ENCODE measurements at regions not wholly inside any gene's neighbourhood (a gene's known extent, or its start where the extent isn't known, plus 50 kb on each side); places are given as distances from the start of the nearest gene placed in this dataset.

- TF ChIP-seq HINFP (tag; conservative IDR thresholded peaks at IDR 0.05; ENCODE audit: low read depth), result no peak
- no peak for TF ChIP-seq IFI16 (CRISPR knock-in tag; IDR thresholded peaks at IDR 0.05)
- no peak for TF ChIP-seq RFX1 (IDR thresholded peaks at IDR 0.05)
- TF ChIP-seq TEAD1 (CRISPR knock-in tag; IDR thresholded peaks at IDR 0.05), result no peak
- no peak for TF ChIP-seq CREB1 (IDR thresholded peaks at IDR 0.05)
- TF ChIP-seq CREB1 (CRISPR knock-in tag; IDR thresholded peaks at IDR 0.05), result no peak
- TF ChIP-seq NELFE (IDR thresholded peaks at IDR 0.05; ENCODE audit: insufficient read depth, insufficient read length), result no peak
- no peak for TF ChIP-seq CBFA2T2 (conservative IDR thresholded peaks at IDR 0.05)
These were observed 147.5 kb upstream of the GPR12 start (continued) for GRCh38 chr13:26908126-26908525.

- DNase-seq (ENCODE audit: extremely low read depth in 1 of 4, low spot score in 3 of 4), result no peak
- Histone ChIP-seq H3K36me3 (ENCODE audit: control insufficient read depth, insufficient read depth, low read length) (no peaks in the 10 kb centered on the region), H3K4me3 (no peak overlapping the region), H3K79me2 (ENCODE audit: control insufficient read depth, insufficient read depth, low read length) (no peaks in the 10 kb centered on the region), H2AFZ (ENCODE audit: low read depth, low read length) (no peak overlapping the region), H3K9me3 (replicated peaks; ENCODE audit: control insufficient read depth, insufficient read depth, low read depth, low read length) (no peaks in the 10 kb centered on the region), H3K27me3 (ENCODE audit: control insufficient read depth in 2 of 2, insufficient read depth in 2 of 2, low read length in 2 of 2) (peaks cover 7 to 43% of the 10 kb centered on the region in 2 experiments; a peak in 4 of 5 replicates), H3K9me1 (ENCODE audit: control insufficient read depth, insufficient read depth, low read length) (no peaks in the 10 kb centered on the region), H4K20me1 (replicated peaks; ENCODE audit: control insufficient read depth, insufficient read depth, low read length) (no peaks in the 10 kb centered on the region), H3K27ac (ENCODE audit: extremely low read depth, low read depth, low read length) (no peak overlapping the region), H3K4me2 (ENCODE audit: insufficient read depth, low read length) (no peak overlapping the region), H3K9ac (ENCODE audit: insufficient read depth in 1 of 2, low read depth in 2 of 2, low read length in 2 of 2) (no peak overlapping the region), H3K4me1 (replicated peaks in 1 of 2; ENCODE audit: control insufficient read depth in 2 of 2, insufficient read depth in 2 of 2, low read length in 2 of 2) (no peaks in the 10 kb centered on the region)
- CTCF ChIA-PET (ENCODE audit: low intra/inter-chr PET ratio), result no interaction called here
- no peak for FAIRE-seq
- POLR2A ChIA-PET, result no interaction called here
- no TSS peak for BruUV-seq (replicated peaks)
- no peak for ATAC-seq
- WGBS (ENCODE audit: insufficient coverage, low coverage, missing lambda C conversion rate), result 0% methylated on average over 4 of the region's 5 CpGs
- intact Hi-C loops (cut with micrococcal nuclease), result no loop called here
- in situ Hi-C loops (cut with MboI), result no loop called here
- TF ChIP-seq ARNT (IDR thresholded peaks at IDR 0.05), result no peak
- TF ChIP-seq PHF20 (IDR thresholded peaks at IDR 0.05; ENCODE audit: partially characterized antibody), result no peak
- no peak for TF ChIP-seq IRF2 (CRISPR knock-in tag; IDR thresholded peaks at IDR 0.05)
- TF ChIP-seq ZNF512 (tag; IDR thresholded peaks at IDR 0.05), result no peak
- no peak for TF ChIP-seq ZNF695 (CRISPR knock-in tag; IDR thresholded peaks at IDR 0.05)
- TF ChIP-seq ETV5 (CRISPR knock-in tag; IDR thresholded peaks at IDR 0.05; ENCODE audit: low read depth), result no peak
- no peak for TF ChIP-seq E2F6 (IDR thresholded peaks at IDR 0.05; ENCODE audit: borderline replicate concordance in 1 of 2, extremely low read depth in 1 of 2, insufficient read depth in 1 of 2, insufficient read length in 1 of 2, low read depth in 1 of 2, low read length in 1 of 2, poor library complexity in 1 of 2, severe bottlenecking in 1 of 2)
- TF ChIP-seq HLTF (IDR thresholded peaks at IDR 0.05), result no peak
- TF ChIP-seq ZNF277 (CRISPR knock-in tag; IDR thresholded peaks at IDR 0.05; ENCODE audit: borderline replicate concordance), result no peak
- no peak for TF ChIP-seq U2AF2 (optimal IDR thresholded peaks at IDR 0.05; ENCODE audit: low read depth, low read length)
- TF ChIP-seq HCFC1 (IDR thresholded peaks at IDR 0.05; ENCODE audit: low read depth, low read length), result no peak
These were observed 138.6 kb upstream of the GPR12 start for GRCh38 chr13:26899202-26899601.

Data from K562 (cell line).